Thoracic aorta (tissue), 2 donors: ENCODE measurements at regions not wholly inside any gene's neighbourhood (a gene's known extent, or its start where the extent isn't known, plus 50 kb on each side); places are given as distances from the start of the nearest gene placed in this dataset.

Source experiments
- ATAC-seq: fragments of 150-250 bp; one replicate; pipeline ENCODE4 v1.8.0; 2017; ENCODE audit warnings: low read depth; ENCODE audit not compliant: insufficient number of reproducible peaks, low FRiP score
- DNase-seq: peaks from one replicate; pipeline ENCODE4 v3.0.0-alpha.2; 2020; ENCODE audit warnings: low spot score
- H3K27ac ChIP-seq, 2 donors: fragments of 200-600 bp; sonication (generic); 1 replicate in 1 of 2; 2 replicates in 1 of 2; pipeline ENCODE4 v1.5.1; 2016; ENCODE audit warnings: mild to moderate bottlenecking in 2 of 2, moderate library complexity in 2 of 2
- H3K27me3 ChIP-seq: fragments of 200-600 bp; sonication (generic); replicated peaks from 2 replicates; pipeline ENCODE4 v1.6.0; 2016; ENCODE audit warnings: mild to moderate bottlenecking; ENCODE audit not compliant: insufficient read depth
- H3K36me3 ChIP-seq: fragments of 200-600 bp; sonication (generic); one replicate; pipeline ENCODE4 v1.5.1; 2016
- H3K4me1 ChIP-seq, 2 donors: fragments of 200-600 bp; sonication (generic); 1 replicate in 1 of 2; 2 replicates in 1 of 2; pipeline versions ENCODE4 v1.5.1 to v1.6.0; 2016; ENCODE audit warnings: low read depth in 2 of 2, mild to moderate bottlenecking in 1 of 2; ENCODE audit not compliant: control insufficient read depth in 1 of 2
- H3K4me3 ChIP-seq: fragments of 200-600 bp; sonication (generic); 2 replicates; pipeline ENCODE4 v1.5.1; 2016; ENCODE audit warnings: mild to moderate bottlenecking
- H3K9me3 ChIP-seq: fragments of 200-600 bp; sonication (generic); 2 replicates; pipeline ENCODE4 v1.5.1; 2016
- TF ChIP-seq, protein P1 (sequence below): fragments of 200-600 bp; sonication (generic); IDR thresholded peaks from one replicate; pipeline ENCODE4 v1.5.1; 2019; ENCODE audit warnings: antibody characterized with exemption

DNA sequence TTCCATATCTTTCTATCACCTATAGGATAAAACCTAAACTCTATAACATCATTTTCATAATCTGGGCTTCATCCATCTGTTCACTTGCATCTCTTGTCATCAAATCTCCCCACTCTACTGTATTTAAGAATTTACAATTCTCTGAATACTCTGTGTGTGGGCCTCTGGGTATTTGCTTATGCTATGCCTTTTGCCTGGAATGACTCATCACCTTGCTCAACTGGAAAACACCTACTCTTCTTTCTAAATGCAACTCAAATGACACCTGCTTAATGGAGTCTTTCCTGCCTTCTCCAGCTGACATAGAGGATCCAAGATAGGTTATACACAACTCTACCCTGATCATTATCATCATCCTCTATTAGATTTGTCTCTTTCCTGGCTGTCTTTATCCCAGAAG, 421.7 kb downstream of the SPATA31D1 start:
- no peaks in the 10 kb centered on the region for H3K36me3 ChIP-seq
- H3K27ac ChIP-seq, result no peak overlapping the region
- no peak for ATAC-seq
- H3K4me3 ChIP-seq, result no peak overlapping the region
- TF ChIP-seq, protein P1, sequence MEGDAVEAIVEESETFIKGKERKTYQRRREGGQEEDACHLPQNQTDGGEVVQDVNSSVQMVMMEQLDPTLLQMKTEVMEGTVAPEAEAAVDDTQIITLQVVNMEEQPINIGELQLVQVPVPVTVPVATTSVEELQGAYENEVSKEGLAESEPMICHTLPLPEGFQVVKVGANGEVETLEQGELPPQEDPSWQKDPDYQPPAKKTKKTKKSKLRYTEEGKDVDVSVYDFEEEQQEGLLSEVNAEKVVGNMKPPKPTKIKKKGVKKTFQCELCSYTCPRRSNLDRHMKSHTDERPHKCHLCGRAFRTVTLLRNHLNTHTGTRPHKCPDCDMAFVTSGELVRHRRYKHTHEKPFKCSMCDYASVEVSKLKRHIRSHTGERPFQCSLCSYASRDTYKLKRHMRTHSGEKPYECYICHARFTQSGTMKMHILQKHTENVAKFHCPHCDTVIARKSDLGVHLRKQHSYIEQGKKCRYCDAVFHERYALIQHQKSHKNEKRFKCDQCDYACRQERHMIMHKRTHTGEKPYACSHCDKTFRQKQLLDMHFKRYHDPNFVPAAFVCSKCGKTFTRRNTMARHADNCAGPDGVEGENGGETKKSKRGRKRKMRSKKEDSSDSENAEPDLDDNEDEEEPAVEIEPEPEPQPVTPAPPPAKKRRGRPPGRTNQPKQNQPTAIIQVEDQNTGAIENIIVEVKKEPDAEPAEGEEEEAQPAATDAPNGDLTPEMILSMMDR, result no peak
- no peaks in the 10 kb centered on the region for H3K4me1 ChIP-seq
- no peaks in the 10 kb centered on the region for H3K9me3 ChIP-seq
- no peaks in the 10 kb centered on the region for H3K27me3 ChIP-seq
- no peak for DNase-seq

DNA sequence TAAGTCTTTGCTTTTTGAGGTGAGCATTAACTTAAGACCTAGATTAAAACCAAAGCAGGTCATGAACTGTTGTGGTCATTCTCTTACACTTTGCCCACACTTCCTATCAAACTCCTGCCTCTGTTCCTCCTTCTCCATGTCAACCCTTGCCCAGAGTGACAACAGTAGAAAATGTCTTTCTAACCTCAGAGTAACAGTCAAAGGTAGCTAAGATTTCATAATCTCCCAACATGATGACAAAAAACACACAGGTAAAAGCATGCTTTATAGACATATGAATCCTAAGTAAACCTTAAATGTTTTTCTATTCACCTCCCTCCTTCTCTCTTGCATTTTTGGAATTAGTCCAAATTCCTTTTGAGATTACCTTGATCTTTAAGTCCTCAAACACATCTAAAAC, 422.3 kb downstream of the SPATA31D1 start:
- Histone ChIP-seq H3K27ac (no peak overlapping the region), H3K4me3 (no peak overlapping the region), H3K27me3 (no peaks in the 10 kb centered on the region), H3K9me3 (no peaks in the 10 kb centered on the region), H3K4me1 (no peaks in the 10 kb centered on the region), H3K36me3 (no peaks in the 10 kb centered on the region)
- TF ChIP-seq, protein P1, result no peak
- no peak for DNase-seq
- ATAC-seq, result no peak

DNA sequence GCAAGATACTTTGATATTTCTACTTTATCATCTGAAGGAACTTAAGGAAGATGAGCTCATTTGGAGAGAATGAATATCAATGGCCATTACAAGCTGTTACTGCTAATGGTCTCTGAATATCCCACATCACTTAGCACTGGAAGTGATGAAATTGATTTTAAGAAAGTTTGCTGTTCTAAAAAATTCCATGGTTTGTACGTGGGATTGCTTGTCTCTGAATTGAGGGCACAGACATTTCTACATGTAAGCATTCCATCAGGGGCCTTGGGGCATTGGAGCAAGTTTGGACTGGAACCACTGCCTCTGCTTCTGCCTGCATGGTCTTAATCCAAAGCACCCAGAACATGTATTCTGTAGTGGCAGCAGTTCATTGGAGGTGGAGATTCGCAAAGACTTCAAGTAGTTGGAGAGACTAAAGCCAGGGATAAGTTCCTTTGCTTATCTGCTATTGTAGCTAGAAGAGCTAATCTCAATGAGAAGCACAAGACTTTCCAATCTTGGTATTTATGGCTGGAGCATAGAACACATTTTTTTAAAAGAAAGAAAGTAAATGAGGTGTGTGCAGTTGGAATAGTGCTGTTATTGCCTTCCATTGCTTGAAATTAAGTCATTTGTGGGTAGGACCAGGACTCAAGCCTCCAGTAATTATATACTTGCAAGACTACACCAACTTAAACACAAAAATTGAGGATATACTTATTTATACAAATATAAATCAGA, 424.2 kb downstream of the SPATA31D1 start:
- Histone ChIP-seq H3K36me3 (no peaks in the 10 kb centered on the region), H3K4me1 (no peaks in the 10 kb centered on the region), H3K27ac (no peak overlapping the region), H3K27me3 (no peaks in the 10 kb centered on the region), H3K9me3 (no peaks in the 10 kb centered on the region), H3K4me3 (no peak overlapping the region)
- no peak for DNase-seq
- no peak for ATAC-seq
- TF ChIP-seq, protein P1, result no peak

DNA sequence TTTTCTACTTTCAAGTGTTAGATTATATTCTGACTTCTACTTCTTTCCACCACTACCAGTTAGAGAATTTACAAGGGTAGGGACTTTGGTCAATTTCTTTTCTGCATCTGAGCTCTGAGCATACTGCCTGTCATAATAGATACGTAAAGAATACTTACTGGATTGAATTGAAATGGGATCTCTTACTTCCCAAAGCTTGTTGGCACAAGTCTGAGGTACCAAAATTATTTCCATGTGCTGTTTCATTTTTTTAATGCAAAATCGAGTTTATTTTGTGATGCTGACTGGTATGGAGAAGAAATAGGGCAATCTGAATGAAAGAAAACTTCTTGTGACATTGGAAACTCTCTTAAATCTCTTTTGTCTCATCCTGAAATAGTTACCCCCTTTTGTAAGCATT, 428.9 kb downstream of the SPATA31D1 start:
- no peaks in the 10 kb centered on the region for H3K27me3 ChIP-seq
- ATAC-seq (no peak), DNase-seq (no peak)
- H3K27ac ChIP-seq, result no peak overlapping the region
- TF ChIP-seq, protein P1, result no peak
- no peak overlapping the region for H3K4me3 ChIP-seq
- no peaks in the 10 kb centered on the region for H3K9me3 ChIP-seq
- no peaks in the 10 kb centered on the region for H3K36me3 ChIP-seq
- H3K4me1 ChIP-seq, result peaks cover 2 to 15% of the 10 kb centered on the region in 2 donors

DNA sequence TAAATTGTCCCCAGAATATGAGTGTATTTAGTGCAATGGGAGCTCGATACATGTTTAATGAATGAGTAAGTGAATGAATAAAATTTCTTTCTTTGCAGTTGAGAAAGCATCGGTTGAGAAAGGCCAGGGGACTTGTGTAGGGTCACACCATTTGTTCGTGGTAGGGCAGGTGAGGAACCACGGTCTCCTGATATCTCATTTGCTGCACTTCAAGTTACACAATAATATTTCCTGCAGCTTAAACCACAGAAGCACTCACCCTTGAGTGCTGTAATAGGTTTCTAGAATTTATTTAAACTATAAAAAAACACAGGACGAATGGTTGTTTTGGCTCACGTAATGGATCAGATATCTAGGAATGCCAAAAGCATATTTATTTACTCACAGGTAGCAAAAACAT, 429.8 kb downstream of the SPATA31D1 start:
- no peaks in the 10 kb centered on the region for H3K27me3 ChIP-seq
- ATAC-seq, result no peak
- no peaks in the 10 kb centered on the region for H3K36me3 ChIP-seq
- DNase-seq, result no peak
- H3K4me1 ChIP-seq, result peaks cover 2 to 15% of the 10 kb centered on the region in 2 donors
- H3K27ac ChIP-seq, result no peak overlapping the region
- TF ChIP-seq, protein P1, result no peak
- H3K9me3 ChIP-seq, result no peaks in the 10 kb centered on the region
- no peak overlapping the region for H3K4me3 ChIP-seq
